ENCODE measurements at regions not wholly inside any gene's neighbourhood (a gene's known extent, or its start where the extent isn't known, plus 50 kb on each side); places are given as distances from the start of the nearest gene placed in this dataset.
"Not testable (repeated sequence)": the region's sequence is repeated elsewhere in the genome, so short reads cannot be mapped to it uniquely, and the experiment has no call there.

- intact Hi-C loops (cut with DNase I; ENCODE audit: low total_unique reads) = loop anchor here (10.0 kb wide), 1 partner anchor 460 kb away; no protein-coding TSS in a partner anchor
Observed at GRCh38 chr6:134634966-134635365, 314.9 kb downstream of the ALDH8A1 start.

GRCh38 chr6:134634466-134634865 is 315.4 kb downstream of the ALDH8A1 start:
- intact Hi-C loops (cut with DNase I; ENCODE audit: low total_unique reads) = loop anchor here (10.0 kb wide), 1 partner anchor 460 kb away; no protein-coding TSS in a partner anchor
- no peaks in the 10 kb centered on the region for H3K27me3 ChIP-seq
- TF ChIP-seq POLR2A (IDR thresholded peaks at IDR 0.05) = no peak
- no peak for TF ChIP-seq CTCF (IDR thresholded peaks at IDR 0.05)

More at GRCh38 chr6:134634966-134635365, 314.9 kb downstream of the ALDH8A1 start:
- DNase-seq = no peak
- H3K36me3 ChIP-seq = no peaks in the 10 kb centered on the region
- H3K9me3 ChIP-seq = no peaks in the 10 kb centered on the region
- no peaks in the 10 kb centered on the region for H3K4me1 ChIP-seq
- no peak overlapping the region for H3K27ac ChIP-seq
- H3K4me3 ChIP-seq = no peak overlapping the region
- TF ChIP-seq CTCF (IDR thresholded peaks at IDR 0.05) (no peak), POLR2A (IDR thresholded peaks at IDR 0.05) (no peak)
- no peaks in the 10 kb centered on the region for H3K27me3 ChIP-seq

GRCh38 chr6:134632982-134633940 is 315.3 kb upstream of the SGK1 start:
- intact Hi-C loops (cut with DNase I; ENCODE audit: low total_unique reads) = loop anchor here (10.0 kb wide), 1 partner anchor 458 kb away; no protein-coding TSS in a partner anchor
- H3K27ac ChIP-seq, H3K27me3 ChIP-seq, DNase-seq, H3K9me3 ChIP-seq, H3K4me3 ChIP-seq, H3K4me1 ChIP-seq, H3K36me3 ChIP-seq: not testable (repeated sequence)

More at GRCh38 chr6:134634466-134634865, 315.4 kb downstream of the ALDH8A1 start:
- H3K4me3 ChIP-seq = no peak overlapping the region
- no peaks in the 10 kb centered on the region for H3K36me3 ChIP-seq
- no peak overlapping the region for H3K27ac ChIP-seq
- H3K9me3 ChIP-seq = no peaks in the 10 kb centered on the region
- no peak for DNase-seq
- H3K4me1 ChIP-seq = no peaks in the 10 kb centered on the region

GRCh38 chr6:134632024-134632423 is 314.1 kb upstream of the SGK1 start:
- no peaks in the 10 kb centered on the region for H3K36me3 ChIP-seq
- TF ChIP-seq CTCF (IDR thresholded peaks at IDR 0.05) (no peak), POLR2A (IDR thresholded peaks at IDR 0.05) (no peak)
- no peaks in the 10 kb centered on the region for H3K27me3 ChIP-seq
- no peak for DNase-seq
- H3K9me3 ChIP-seq = no peaks in the 10 kb centered on the region
- no peaks in the 10 kb centered on the region for H3K4me1 ChIP-seq
- no peak overlapping the region for H3K27ac ChIP-seq
- intact Hi-C loops (cut with DNase I; ENCODE audit: low total_unique reads) = loop anchor here (10.0 kb wide), 1 partner anchor 457 kb away; no protein-coding TSS in a partner anchor
- H3K4me3 ChIP-seq = no peak overlapping the region

- no peak for DNase-seq
- H3K27ac ChIP-seq = no peak overlapping the region
- no peak for TF ChIP-seq POLR2A (IDR thresholded peaks at IDR 0.05)
- TF ChIP-seq CTCF (IDR thresholded peaks at IDR 0.05) = no peak
- no peaks in the 10 kb centered on the region for H3K36me3 ChIP-seq
- intact Hi-C loops (cut with DNase I; ENCODE audit: low total_unique reads) = loop anchor here (10.0 kb wide), 1 partner anchor 457 kb away; no protein-coding TSS in a partner anchor
- no peaks in the 10 kb centered on the region for H3K9me3 ChIP-seq
- H3K4me3 ChIP-seq = no peak overlapping the region
- no peaks in the 10 kb centered on the region for H3K4me1 ChIP-seq
- no peaks in the 10 kb centered on the region for H3K27me3 ChIP-seq
Observed at GRCh38 chr6:134631398-134631924, 313.5 kb upstream of the SGK1 start.

Data from uterus (tissue), 3 donors.